ENCODE measurements at regions not wholly inside any gene's neighbourhood (a gene's known extent, or its start where the extent isn't known, plus 50 kb on each side); places are given as distances from the start of the nearest gene placed in this dataset.

DNA sequence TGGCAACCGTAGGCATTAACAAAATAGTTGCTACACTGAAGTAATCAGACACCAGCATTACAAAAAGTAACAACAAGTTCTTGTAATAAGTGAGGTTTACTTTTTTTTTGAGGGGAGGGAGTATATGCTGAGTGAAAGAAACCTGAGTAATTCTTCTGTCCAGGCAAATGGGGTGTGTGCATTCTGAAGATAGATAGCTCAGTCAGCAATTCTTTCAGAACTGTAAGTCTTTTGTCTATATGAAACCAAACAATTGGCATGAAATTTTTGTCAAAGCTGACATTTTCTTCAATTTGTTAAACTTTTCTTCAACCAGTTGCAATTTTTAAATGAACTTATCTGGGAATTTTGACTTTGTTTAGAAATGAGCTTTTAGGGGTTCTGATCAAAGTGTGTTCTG is 208.1 kb upstream of the THSD7B start:
- DNase-seq, result no peak

DNA sequence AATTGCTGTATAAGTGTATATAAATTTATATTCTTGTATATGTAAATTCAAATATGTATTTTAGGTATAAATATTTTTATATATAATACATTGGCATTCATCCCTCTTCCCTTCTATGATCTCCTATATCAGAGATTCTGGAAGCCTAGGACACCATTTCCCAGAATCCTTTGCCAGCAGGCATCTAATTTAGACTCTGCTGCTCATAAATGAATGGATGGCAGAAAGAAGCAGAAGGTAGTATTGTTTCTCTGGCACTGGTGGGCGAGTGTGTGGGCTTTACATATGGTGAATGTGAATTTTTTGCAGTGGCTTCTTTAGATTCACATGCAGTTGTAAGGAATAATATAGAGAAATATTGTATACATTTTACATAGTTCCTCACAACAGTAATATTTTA is 215.2 kb upstream of the THSD7B start:
- no peak for DNase-seq

DNA sequence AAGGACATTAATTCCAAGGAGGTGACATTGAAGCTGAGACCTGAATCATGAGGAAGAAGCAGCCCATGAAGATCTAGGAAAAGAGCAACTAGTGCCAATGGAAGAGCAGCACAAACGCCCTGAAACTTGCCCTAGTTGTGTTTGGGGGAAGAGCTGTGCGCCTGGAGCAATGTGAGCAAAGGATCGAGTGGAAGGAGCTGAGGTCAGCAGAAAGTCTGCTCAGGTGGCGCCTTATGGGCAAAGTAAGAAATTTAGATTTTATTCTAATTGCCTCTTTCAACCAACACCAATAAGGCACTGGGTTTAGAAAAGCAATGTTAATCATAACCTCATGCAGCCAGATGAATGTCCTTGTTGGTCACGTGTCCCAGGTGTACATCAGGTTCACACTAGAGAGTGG is 226.0 kb upstream of the THSD7B start:
- DNase-seq, result no peak

DNA sequence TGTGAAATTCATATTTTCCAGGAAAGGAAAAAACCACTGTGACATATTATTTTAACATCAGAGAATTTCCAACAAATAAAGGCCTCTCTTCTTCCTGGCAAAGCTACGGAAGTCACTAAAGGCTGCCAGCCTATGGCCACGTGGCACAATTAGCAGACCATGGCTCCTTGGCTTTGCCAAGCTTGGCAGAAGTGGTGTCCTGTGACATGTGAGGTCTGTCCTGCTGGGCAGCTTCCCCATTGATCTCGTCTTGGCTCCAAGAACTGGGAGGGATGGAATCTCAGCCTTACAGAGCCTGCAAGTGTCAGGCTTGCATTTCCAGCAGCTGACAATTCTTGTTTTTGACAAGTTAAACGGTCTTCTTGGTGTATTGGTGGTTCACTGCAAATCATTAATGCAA is 226.9 kb upstream of the THSD7B start:
- DNase-seq, result no peak

DNA sequence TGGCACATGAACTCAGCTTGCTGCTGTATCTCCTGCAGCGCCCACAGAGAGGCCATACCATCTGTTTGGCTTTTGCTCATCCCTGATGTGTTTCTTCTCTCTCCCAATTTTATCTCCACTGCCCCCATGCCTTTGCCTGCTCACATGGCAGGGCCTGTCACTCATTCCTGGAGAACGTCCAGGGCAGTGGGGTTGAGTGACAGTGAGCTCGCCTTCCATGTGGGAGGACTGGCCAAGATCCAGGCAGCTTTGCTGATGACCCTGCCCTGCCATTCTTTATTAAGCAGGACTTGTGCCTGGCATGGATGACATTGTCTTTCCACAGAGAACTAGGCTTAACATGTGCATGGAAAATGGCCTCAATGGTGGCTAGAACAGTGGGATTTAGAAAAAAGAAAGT is 230.5 kb upstream of the THSD7B start:
- DNase-seq, result no peak

DNA sequence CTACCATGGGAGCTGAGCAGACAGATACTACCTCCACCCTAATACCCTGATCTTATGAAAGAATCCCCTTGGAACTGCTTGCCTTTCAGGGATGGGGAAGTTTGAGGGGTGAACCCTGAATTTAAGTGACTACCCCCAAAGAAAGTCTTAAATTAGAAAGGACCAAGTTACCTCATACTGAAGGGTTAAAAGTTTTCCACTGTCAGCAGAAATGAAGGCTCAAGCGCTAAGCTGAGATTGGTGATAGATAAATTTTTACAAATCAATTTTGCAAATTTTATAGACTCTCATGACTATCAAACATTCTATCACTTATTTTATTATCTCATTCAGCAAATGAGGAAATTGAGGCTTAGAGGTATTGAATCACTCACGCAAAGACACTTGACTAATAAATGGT is 233.2 kb upstream of the THSD7B start:
- no peak for DNase-seq

DNA sequence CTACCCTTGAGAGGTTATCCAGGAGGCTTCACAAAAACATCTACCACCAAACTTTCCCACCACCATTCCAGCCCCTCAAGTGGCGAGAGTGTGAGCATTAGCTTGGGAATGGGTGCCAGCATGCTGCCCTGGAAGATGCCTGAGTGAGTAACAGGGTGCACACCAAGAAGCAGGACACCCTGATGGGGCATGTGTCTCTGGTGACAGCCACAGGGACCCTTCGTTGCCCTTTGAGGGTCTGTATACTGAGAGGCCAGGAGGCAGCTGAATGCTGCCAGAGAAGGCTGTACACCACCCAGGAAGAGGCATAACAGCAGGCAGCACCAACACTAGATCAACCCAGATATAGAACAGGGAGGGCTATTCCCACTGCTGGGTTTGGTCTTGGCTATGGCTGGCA is 233.6 kb upstream of the THSD7B start:
- DNase-seq, result no peak

DNA sequence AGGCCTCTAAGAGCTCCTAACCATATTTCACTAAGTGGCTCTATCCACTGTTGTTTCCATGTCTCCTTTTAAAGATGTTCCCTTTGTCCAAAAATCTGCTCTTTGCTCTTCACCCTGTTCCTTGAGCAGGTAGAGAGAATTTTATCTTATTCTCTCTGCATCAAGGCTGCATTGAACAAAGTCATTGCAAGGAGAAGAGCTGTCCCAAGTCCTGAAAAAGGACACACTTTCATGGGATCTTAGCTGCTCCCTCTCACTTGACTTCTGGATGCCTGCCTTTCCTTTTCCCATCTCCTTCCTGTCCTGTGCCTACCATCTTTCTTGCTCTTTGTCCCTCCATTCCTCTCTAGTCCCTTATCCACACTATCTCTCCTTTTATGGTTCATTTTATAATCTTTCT is 235.2 kb upstream of the THSD7B start:
- DNase-seq, result no peak

DNA sequence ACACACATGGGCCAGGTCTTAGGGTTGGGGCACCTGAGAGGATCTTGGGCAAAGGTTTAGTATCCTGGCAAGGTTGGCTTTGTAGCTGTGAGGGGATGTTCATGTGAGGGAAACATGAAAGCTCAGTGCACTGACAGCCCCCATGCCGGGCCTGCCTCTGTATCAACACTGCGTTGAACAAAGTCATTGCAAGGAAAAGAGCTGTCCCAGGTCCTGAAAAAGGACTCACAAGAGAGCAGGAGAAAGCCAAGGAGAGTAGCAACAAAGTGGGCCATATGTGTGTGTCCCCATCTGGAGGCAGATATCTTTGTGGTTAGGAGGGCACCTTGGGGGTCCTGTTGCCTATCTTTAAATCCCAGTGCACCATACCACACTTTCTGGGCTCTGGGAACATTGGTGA is 237.8 kb upstream of the THSD7B start:
- no peak for DNase-seq

DNA sequence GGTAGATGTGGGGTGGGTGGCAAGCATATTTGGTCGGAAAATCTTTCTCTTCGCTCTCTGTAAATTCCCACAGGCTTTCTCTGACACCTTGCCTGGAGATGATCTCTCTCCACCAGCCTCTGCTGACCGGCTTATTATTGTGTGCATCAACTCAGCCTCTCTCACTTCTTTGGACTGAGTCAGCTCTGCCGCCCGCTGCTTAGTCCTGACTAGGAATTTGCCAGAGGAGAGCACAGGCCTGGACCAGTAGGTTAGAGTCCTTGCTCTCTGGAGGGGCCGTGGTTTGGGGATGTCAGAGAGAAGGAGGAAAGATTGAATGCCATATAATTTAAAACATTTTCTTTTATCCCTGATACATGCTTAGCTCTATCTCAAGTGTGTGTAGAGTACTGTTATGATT is 242.6 kb upstream of the THSD7B start:
- DNase-seq, result no peak

DNA sequence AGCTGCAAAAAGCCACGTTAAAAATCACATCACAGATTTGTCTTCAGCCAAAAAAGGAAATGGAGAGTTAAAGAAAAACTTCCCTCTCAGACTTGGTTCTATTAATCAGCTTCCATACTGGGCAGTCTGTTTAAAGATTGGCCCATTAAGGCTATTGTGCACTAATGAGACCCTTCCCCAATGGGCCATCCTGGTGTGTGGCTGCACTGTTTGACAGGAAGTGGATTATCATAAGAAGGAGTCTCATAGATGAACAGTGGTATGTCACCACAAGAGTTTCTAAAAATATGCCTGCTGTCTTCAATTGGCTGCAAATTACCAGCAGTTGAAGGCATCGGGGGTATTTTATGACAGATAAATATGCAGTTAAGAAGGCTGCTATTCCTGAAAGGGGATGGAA is 247.6 kb upstream of the THSD7B start:
- no peak for DNase-seq

DNA sequence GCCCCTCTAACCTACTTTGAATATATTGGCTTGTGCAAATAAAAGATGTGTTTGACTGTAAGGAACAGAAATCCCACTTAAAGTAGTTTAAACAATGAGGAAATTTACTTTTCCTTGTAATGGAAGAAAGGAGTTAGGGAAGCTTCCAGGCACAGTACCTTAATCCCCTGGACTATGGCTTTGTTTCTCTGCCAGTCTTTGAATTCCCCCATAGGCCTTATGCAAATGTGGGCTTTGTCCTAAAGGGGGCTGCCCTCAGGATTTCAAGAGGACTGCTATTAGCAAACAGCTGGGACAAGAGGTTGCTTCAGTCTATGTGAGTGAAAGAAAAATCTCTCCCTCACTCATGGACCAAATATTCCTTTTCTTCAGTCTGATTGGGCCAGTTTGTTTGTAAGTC is 255.1 kb upstream of the THSD7B start:
- no peak for DNase-seq

DNA sequence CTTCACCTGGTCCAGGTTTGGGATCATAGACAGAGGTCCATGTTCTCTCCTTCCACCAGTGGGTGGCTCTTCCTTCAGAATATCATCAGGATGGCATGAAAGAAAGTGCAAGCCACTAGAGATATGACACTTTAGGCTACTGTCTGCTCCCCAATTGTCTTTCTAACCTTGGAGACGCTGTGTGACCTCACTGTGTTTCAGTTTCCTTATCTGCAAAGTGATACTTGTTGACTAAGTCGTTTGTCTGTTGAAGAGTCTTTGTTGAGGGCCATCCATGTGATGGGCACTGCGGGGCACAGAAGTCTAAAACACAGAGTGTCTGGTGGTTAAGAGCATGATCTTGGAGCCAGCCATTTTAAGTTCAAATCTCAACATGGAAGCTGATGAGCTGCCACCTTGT is 259.9 kb upstream of the THSD7B start:
- DNase-seq, result no peak

DNA sequence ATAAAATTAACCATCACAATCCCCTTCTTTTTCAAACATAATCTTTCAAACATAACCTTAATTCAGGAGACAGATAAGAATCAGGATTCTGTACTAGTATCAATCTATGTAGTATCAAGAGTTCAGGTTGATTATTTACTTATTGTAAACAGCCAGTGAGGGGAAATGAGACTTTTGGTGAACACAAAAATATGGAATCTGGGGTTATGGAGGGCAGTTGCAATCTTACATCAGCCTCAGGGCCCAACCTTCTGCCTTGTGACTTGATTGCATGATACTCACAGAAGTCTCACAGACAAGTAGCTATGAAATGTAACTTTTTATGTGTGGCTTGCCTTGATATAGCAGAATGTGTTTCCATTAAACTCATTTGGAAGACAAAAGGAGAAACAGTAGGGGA is 262.7 kb upstream of the THSD7B start:
- DNase-seq, result no peak

DNA sequence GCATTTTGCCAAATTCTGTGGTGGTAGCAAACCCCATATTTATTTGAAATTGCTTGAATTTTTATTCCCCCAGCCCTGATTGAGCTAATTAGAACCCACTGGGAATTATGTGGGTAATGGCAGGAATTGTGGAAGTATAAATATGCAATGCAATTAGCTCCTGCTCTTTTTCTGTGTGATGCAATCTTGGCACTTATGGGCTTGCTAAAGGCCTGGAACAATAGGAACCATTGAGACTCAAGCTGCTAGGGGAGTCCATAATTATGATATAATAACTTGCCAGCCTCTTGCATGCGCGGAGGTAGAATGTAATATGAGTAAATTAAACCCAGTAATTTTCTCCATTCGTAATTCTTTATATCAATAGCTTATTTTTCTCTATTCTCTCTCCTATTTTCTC is 267.6 kb upstream of the THSD7B start:
- no peak for DNase-seq

DNA sequence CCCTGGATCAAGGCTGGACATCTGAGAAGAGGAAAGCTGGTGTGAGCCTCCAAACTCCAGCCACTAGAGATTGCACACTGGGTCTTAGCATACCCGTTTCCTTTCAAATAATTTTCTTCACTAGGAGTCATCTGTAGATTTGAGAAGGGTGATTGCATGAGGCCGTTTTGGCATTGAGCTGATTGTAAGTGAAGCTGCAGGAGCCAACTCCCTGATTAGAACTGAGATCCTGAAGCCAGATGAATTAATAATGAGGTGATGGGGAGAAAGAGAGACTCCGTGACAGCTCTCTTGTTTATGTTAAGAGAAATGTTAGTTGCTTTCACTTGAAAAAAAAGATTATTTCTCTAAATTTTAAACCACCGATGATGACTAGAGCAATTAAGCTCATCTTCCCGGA is 268.4 kb upstream of the THSD7B start:
- DNase-seq, result no peak

DNA sequence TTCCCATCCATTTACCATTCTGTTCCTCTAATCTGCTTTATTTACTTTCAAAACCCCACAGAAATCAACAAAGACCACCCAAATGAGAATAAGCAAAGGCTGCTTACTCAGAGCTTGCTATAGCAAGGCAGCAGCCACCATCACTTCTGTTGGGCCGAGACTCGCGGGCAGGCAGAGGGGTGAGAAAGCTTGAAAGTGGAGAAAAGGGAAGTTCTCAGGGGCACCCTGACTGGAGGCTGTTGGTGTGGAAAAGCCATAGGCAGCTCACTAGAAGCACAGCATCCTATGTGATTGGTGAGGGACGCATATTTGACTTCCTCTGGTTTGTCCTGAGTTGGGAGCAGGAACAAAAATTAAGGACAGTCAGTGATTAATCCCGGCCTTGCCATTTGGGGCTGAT is 269.7 kb upstream of the THSD7B start:
- no peak for DNase-seq

DNA sequence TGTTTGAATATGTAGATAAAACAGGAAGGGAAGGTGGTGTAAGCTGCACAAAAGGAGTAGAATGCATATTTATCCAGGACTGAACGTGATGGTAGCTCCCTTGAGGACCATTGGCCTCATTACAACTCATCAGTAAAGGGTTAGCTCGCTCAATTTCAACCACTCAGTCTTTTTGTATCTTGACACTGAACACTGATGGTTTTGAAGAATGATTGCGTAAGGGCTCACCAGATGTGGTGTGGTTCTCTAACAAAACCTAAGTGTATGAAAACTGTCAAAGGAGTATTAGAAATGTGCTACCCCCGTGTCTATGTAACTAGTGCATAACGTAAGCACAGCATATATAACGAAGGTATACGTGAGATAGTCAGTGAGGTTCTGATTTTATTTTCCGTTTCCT is 272.4 kb upstream of the THSD7B start:
- no peak for DNase-seq

DNA sequence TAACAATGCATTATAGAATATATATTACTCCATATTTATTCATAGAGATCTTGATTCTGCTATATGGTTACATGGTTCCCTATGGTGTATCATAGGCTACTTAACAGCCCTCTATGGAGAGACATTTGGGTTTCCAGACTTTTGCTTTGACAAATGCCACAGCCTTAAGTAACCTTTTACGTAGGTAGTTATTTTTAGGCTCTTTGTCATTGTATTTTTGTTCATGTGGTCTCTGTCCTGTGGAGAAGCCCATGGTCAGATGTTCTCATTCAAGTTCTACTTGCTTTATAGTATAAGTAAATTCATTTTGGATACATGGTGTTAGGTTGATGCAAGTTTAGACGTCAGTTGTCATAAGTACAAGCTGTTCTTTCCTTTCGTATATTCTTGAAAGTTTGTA is 275.2 kb upstream of the THSD7B start:
- DNase-seq, result no peak

DNA sequence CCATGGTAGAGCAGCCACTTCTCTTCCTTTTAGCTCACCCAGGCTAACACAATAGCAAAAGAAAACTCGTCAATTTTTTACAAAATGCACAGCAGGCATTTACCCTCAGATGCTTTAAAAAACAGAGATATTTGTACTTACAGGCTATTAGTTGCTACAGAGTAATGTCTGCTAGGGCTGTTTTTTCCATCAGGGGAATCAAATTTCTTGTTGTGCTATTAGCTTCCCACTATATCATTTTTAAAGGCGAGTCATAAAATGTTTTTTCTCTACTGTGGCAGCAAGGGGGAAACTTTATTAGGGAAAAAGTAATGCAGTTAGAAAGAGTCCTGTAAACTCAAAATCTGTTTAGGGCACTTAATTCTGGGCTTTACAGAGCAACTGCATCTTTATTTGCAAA is 277.9 kb upstream of the THSD7B start:
- DNase-seq, result no peak

DNA sequence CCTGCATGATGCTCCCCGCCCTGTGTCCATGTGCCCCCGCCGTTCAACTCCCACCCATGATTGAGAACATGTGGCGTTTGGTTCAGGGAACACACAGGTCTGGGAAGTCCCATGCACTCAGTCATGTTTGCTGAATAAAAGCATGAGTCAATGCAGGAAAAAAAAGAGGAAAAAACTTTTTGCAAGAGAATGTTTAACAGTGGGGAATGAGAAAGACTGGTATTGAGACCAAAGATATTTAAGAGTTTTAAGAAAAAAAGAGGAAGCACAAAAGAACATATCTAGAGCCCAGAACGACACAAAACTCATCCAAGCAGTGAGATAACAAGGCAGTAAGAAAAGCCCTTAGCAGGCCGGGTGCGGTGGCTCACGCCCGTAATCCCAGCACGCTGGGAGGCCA is 279.2 kb upstream of the THSD7B start:
- DNase-seq, result no peak

DNA sequence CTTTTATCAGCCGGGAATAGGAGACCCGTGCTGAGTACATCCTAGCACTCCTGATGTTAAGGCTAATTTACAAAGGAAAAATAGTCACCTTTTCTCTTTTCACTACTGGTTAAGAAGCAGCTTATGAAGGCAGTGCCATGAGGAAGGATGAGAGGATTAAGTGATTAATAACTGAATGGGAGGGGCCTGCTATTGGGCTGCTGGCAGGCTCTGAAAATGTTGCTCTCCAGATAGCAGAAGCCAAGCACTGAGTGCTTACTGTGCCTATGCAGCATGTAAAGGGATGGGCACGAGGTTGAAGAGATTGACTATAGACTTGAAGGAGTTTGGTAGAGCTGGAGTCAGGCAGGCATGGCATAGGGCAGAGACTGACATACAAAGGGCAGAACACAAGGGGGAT is 282.4 kb upstream of the THSD7B start:
- DNase-seq, result no peak

DNA sequence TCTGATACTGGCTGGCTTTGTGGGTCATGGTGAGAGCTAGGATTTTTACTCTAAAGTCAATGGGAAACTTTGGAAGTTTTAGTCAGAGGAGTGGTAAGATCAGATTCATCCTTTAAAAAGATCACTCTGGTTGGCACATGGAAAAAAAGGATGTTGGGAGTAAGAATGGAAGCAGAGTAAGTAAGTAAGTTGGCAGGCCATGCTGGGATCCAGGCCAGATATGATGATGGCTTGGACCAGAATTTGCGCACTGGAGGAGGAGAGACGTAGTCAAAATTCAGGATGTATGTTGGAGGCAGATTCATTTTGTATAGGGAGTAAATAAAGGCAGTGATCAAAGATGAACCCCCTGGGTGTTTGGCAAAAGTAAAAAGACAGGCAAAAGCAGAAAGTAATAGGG is 283.3 kb upstream of the THSD7B start:
- DNase-seq, result no peak

DNA sequence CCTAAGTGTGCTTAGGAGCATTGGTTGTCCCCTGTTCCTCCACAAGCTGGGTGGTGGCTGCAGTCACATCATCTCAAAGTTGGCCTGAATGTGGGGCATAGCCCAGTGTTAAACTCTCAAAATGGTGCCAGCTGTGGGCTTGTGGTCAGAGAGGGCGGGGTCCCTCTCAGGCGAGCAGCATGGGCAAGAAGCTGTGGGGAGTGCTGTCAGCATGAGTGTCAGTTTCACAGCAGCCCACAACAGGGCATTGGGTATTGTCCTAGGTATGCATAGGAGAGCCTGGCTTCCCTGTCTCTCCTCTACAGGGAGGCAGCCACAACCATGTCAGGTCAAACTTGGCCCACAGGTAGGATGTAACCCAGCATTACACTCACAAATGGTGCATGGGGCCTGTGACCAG is 285.6 kb upstream of the THSD7B start:
- no peak for DNase-seq

DNA sequence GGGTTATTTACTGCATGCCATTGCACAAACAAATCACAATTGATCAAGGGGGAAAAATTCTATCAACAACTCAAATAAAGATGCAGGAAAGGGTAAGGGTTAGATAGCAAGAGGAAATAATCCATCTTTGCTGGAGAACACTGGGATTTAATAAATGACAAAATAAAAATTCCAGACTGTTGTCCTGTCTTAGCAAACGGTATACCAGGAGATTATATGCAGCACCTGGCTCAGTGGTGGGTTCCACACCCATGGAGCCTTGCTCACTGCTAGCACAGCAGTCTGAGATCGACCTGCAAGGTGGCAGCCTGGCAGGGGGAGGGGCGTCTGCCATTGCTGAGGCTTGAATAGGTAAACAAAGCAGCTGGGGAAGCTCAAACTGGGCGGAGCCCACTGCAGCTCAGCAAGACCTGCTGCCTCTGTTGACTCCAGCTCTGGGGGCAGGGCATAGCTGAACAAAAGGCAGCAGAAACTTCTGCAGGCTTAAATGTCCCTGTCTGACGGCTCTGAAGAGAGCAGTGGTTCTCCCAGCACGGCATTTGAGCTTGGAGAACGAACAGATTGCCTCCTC is 296.5 kb upstream of the THSD7B start:
- no peak for DNase-seq

DNA sequence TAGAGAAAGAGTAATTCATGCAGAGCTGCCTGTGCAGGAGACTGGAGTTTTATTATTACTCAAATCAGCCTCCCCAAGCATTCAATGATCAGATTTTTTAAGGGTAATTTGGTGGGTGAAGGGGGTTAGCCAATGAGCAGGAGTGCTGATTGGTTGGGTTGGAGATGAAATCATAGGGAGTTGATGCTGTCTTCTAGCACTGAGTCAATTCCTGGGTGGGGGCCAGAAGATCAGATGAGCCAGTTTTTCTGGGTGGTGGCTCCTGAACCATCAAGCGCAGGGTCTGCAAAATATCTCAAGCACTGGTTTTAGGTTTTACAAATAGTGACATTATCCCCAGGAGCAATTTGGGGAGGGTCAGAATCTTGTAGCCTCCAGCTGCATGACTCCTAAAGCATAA is 312.8 kb upstream of the THSD7B start:
- no peak for DNase-seq
